ENCODE measurements at regions not wholly inside any gene's neighbourhood (a gene's known extent, or its start where the extent isn't known, plus 50 kb on each side); places are given as distances from the start of the nearest gene placed in this dataset.

- no peaks in the 10 kb centered on the region for H3K36me3 ChIP-seq
- DNase-seq, result no peak
- TF ChIP-seq CTCF (IDR thresholded peaks at IDR 0.05) (no peak), POLR2A (IDR thresholded peaks at IDR 0.05) (no peak)
- H3K27ac ChIP-seq, result no peak overlapping the region
- no peaks in the 10 kb centered on the region for H3K4me1 ChIP-seq
- H3K4me3 ChIP-seq (replicated peaks in 1 of 3), result no peak overlapping the region
- no peaks in the 10 kb centered on the region for H3K9me3 ChIP-seq
- H3K27me3 ChIP-seq, result no peaks in the 10 kb centered on the region
- intact Hi-C loops (cut with DNase I), result no loop called here
- WGBS, 2 donors, result 78 to 81% methylated on average over 4 of the region's 4 CpGs
Observed at GRCh38 chr11:13851691-13852090, 110.8 kb upstream of the SPON1 start.

DNA sequence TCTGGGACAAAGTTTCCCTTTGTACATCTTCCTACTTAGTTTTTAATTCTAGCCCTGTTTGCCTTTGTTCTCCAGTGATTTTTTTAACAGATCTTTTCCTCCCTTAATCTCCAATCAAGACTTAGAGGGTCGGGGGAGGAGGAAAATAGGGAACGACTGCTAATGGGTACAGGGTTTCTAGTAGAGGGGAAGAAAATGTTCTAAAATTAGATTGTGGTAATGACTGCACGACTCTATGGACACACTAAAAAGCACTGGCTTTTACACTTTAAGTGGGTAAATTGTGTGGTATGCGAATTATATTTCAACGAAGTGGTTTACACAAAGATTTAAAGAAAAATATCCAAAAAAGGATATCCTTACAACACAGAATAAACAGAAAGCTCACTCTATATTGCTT lies 110.0 kb upstream of the SPON1 start:
- 65 to 69% methylated on average over 5 of the region's 5 CpGs for WGBS, 2 donors
- no peak for TF ChIP-seq POLR2A (IDR thresholded peaks at IDR 0.05)
- no peak for TF ChIP-seq CTCF (IDR thresholded peaks at IDR 0.05)
- intact Hi-C loops (cut with DNase I), result no loop called here
- Histone ChIP-seq H3K4me3 (replicated peaks in 1 of 3) (no peak overlapping the region), H3K36me3 (no peaks in the 10 kb centered on the region), H3K27ac (no peak overlapping the region), H3K27me3 (no peaks in the 10 kb centered on the region), H3K9me3 (no peaks in the 10 kb centered on the region), H3K4me1 (no peaks in the 10 kb centered on the region)
- DNase-seq, result no peak

GRCh38 chr11:13857828-13858227 lies 104.7 kb upstream of the SPON1 start:
- H3K4me3 ChIP-seq (replicated peaks in 1 of 3), result no peak overlapping the region
- DNase-seq, result no peak
- TF ChIP-seq CTCF (IDR thresholded peaks at IDR 0.05), result no peak
- TF ChIP-seq POLR2A (IDR thresholded peaks at IDR 0.05), result no peak
- H3K4me1 ChIP-seq, result no peaks in the 10 kb centered on the region
- no peak overlapping the region for H3K27ac ChIP-seq
- intact Hi-C loops (cut with DNase I), result no loop called here
- H3K36me3 ChIP-seq, result no peaks in the 10 kb centered on the region
- no peaks in the 10 kb centered on the region for H3K9me3 ChIP-seq
- no peaks in the 10 kb centered on the region for H3K27me3 ChIP-seq
- WGBS, 2 donors, result 89 to 93% methylated on average over 3 of the region's 3 CpGs

DNA sequence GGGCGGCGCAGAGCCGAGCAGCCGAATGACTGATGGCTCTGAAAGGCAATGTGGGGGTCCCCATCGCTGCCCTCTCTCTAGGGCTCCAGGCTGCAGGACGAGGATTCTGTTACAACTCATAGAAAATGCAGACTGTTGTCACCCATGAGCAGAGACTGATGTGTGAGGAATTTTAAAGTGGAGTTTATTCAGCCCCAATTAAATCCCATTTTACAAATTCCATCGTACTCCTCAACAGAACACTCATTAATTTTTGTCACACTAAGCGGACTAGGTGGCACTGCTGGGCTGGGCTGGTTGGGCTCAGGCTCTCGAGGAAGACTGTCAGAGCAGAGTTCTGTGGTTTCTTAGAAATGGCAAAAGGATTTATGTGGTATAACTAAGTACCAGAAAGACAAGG lies 102.6 kb upstream of the SPON1 start:
- intact Hi-C loops (cut with DNase I), result no loop called here
- Histone ChIP-seq H3K9me3 (no peaks in the 10 kb centered on the region), H3K4me1 (no peaks in the 10 kb centered on the region), H3K4me3 (replicated peaks in 1 of 3) (no peak overlapping the region), H3K36me3 (no peaks in the 10 kb centered on the region), H3K27ac (no peak overlapping the region), H3K27me3 (no peaks in the 10 kb centered on the region)
- no peak for DNase-seq
- TF ChIP-seq POLR2A (IDR thresholded peaks at IDR 0.05), result no peak
- 74 to 75% methylated on average over 9 of the region's 9 CpGs for WGBS, 2 donors

GRCh38 chr11:13861411-13861810 lies 101.1 kb upstream of the SPON1 start:
- TF ChIP-seq POLR2A (IDR thresholded peaks at IDR 0.05) (no peak), CTCF (IDR thresholded peaks at IDR 0.05) (no peak)
- Histone ChIP-seq H3K27me3 (no peaks in the 10 kb centered on the region), H3K27ac (no peak overlapping the region), H3K9me3 (no peaks in the 10 kb centered on the region), H3K4me1 (no peaks in the 10 kb centered on the region), H3K4me3 (replicated peaks in 1 of 3) (no peak overlapping the region), H3K36me3 (no peaks in the 10 kb centered on the region)
- DNase-seq, result no peak
- intact Hi-C loops (cut with DNase I), result no loop called here
- 80 to 82% methylated on average over 3 of the region's 3 CpGs for WGBS, 2 donors

DNA sequence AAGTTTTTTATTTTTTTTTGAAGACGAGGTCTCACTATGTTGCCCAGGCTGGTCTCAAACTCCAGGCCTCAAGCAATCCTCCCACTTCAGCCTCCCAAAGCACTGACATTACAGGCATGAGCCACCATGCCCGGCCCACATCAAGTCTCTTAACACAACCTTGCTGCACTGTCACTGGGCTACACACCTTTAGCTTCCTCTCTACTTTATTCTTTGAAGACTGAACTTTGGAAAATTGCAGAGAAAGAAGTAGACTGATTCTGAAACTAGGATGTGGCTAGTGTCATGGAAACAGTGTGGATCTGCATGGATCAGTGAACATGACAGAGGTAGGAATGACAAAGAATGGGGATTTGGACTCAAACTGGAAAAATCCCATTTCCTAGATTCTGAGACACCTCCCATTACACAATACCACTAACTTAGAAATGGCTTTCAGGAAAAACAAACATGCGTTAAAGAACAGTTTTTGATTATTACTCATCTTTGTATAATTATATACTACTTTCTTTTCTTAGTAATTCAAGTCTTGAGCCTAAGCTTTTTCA lies 99.6 kb upstream of the SPON1 start:
- H3K27me3 ChIP-seq, result no peaks in the 10 kb centered on the region
- TF ChIP-seq POLR2A (IDR thresholded peaks at IDR 0.05) (no peak), CTCF (IDR thresholded peaks at IDR 0.05) (no peak)
- 87 to 90% methylated on average over 3 of the region's 3 CpGs for WGBS, 2 donors
- H3K27ac ChIP-seq, result no peak overlapping the region
- H3K9me3 ChIP-seq, result no peaks in the 10 kb centered on the region
- H3K4me3 ChIP-seq (replicated peaks in 1 of 3), result no peak overlapping the region
- DNase-seq, result no peak
- H3K4me1 ChIP-seq, result no peaks in the 10 kb centered on the region
- H3K36me3 ChIP-seq, result no peaks in the 10 kb centered on the region
- intact Hi-C loops (cut with DNase I), result no loop called here
